Lung microvascular endothelial cell (primary cell): ENCODE measurements at regions not wholly inside any gene's neighbourhood (a gene's known extent, or its start where the extent isn't known, plus 50 kb on each side); places are given as distances from the start of the nearest gene placed in this dataset.

ENCODE experiments used
- DNase-seq, 2 donors: peaks; one replicate each; pipeline versions ENCODE4 v3.0.0 to v3.0.0-alpha.2; 2010; ENCODE audit warnings: low read depth in 2 of 2

DNA sequence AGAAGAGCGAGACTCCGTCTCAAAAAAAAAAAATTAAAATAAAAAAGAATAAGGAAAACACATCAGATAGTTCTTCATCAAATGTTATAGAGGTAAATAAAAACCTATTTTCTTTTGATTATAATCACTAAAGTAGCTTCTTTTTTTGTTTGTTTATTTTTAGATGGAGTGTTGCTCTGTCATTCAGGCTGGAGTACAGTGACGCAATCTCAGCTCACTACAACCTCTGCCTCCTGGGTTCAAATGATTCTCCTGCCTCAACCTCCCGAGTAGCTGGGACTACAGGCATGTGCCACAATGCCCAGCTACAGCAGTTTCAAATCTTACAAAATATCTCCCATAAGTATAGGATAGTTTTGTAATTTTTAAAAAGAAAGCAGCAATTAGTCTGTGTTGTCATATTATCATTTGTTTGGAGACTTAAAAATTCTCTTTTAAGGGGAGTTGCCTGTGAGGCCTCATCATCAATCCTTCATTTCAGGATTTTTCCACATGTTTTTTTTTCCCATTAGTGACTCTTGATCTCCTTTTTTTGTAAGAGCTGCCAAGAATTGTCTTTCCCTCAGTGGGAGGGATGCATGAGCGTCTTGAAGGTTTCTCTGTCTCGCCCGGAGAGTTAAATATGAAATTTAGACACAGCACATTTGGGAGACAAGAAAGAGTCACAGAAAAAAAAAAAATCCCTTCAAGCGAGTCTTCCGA is 275.9 kb downstream of the CDCA7 start:
- DNase-seq, result no peak

DNA sequence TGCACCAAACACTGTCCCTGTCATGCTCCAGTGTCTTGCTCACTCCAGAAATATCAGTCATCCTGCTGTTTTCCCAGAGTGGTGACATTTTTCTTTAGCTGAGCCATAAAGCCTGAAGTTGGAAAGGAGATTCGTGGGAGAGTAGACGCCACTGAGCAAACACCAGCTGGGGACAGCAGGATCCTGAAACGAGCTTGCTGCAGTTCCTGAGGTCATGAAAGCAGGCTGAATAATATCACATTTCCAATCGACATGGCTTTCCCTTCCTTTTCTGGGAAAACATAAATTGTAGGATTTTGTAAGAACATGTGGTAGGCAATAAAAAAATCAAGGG is 276.4 kb downstream of the CDCA7 start:
- DNase-seq, result no peak

DNA sequence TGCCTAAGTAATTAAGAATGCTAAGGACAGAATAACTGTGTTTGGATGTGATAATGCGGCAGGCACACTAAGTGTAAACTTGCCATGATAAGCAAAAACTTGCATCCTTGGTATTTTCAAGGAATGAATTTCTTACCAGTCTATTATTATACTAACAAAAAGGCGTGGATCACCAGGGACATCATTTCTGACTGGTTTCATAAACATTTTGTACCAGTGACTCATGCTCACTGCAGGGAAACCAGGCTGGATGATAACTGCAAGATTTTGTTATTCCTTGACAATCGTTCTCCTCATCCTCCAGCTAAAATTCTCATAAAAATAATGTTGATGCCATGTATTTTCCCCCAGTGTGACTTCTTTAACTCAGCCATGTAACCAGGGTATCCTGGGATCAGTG is 289.5 kb downstream of the CDCA7 start:
- peak in 1 of 2 donors; percentile 32 for DNase-seq

DNA sequence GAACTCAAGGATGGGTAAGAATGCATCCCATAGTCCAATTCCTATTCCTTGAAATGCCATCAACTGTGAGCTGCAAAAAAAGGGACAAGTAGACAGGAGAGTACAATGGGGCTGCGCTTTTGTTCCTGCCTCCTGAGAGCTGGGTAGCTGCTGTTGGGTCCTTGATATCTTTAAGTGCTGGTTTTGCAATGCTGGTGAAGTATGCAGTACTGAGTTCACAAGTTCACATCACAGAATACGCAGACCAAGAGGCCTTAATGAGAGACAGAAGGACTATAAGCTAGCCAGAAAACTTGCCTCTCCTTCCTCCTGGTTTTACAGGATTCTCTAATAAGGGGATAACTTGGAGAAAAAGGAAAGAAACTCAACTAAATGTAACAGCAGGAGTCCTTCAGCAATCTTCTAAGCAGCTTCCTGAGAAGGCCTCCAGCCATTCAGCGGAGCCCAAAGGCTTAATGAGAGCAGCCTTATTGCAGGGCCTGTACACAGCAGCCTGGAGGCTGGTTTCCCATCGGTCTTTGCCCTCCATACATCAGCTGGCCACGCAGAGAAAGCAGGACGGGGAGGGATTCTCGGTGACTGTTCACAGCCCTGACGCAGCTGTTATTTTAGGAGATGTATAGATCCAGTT is 293.1 kb downstream of the CDCA7 start:
- no peak for DNase-seq

DNA sequence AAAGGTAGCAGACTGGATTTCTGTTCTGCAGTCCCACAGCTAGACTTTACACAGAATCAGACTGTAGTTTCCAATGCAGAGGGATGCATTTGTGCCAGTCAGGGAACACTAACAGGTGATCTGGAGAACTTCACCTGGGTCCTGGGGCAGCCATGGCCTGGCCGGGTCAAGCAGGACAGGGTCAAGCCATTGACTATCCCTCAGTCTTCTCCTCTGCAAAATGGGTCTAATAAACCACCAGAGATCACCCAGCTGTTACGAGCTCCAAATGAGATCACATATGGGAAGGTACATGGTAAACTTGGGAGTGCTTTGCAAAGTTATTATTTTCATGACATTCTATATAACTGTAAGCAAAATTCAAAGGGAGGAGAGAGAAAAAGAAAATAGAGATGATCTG is 294.1 kb downstream of the CDCA7 start:
- DNase-seq, result no peak

DNA sequence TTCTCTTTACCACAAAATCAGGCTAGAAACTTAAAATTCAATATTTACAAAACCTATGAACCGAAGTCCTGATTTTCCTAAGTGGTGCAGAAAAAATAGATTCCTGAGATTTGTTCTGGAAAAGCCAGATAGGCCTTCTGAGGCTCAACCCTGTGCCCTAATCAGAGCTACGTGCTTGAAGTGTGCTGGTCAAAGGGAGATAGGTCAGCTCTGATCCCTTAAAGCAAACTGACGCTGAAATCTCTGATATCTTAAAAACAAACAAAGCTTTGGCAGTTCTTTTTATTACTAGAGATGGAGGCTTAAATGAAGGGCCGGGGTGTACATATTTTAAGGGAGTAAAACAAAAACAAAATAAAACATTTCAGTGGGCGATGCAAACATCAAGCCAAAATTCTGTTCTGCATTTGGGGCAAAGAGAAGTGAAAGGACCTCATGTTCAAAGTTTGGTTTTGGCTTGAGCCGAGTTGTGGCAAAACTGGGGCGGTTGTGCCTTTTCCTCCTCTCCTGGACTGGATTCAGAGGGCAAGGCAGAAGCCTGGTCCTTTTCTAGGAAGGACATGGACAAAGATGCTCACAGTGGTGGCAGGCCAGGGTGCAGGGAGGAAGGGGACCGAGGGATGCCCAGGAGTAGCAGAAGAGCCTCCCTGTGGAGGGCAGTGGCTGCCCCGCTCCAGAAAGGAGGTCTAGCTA is 295.0 kb downstream of the CDCA7 start:
- no peak for DNase-seq

DNA sequence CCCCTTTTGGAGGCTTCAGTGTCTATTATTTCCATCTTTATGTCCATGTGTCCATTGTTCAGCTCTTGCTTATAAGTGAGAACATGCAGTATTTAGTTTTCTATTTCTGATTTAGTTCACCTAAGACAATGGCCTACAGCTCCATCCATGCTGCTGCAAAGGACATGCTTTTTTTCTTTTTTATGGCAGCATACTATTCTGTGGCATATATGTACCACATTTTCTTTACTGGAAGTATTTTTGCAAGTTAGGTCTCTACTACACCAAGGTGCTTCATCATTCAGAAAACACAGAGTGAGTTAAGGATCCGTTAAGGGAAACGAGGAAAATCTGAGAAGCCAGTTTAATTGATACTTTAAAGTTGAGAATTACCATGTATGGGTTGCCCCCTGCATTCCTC is 297.2 kb downstream of the CDCA7 start:
- no peak for DNase-seq

DNA sequence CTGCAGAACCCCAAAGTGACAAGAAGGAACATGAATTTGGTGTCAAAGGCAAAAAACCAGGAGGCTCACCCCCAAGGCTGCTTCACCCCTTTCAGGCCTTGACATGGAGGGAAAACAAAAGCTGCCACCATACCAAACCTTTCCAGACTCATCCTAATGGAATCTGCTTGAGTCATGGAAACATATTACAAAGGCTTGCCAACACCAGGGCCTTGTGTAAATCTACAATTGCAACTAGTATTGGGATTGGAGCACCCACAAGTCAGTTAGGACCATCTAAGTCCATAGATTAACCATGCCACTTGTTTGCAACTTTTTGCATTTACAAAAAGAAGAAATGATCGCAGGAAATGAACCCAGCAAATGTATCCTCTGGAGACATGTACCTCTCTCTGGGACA is 297.6 kb downstream of the CDCA7 start:
- DNase-seq, result peak; percentile 17 to 59

DNA sequence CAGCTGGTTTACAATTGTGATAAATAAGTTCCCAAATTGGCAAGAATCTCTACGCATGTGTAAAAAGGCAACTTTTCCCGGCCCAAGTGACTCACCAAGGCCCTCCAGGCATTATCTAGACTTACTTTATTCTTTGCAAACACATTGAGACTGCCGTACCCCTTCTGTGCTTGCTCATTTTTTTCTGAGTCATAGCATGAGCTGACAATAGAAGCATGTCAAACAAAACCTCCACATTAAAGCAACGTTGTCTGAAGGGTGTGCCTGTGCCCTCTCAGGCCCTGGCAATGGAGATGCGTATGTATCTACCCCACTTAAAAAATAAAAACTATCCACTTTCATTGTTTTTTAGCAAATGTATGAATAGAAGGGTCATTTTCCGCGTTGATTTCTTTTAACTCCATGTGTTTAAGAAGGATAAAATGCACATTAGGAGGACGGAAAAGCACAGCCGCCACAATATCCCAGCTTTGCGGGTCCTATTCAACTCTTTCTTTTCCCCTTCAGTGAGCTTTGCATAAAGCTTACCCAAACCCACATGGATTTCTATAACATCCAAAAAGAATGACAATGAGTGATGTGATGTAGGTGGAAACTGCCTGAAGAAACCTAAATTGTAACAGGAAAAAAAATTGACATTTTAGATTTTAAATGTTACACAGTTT is 298.2 kb downstream of the CDCA7 start:
- peak in 1 of 2 donors; percentile 90 for DNase-seq

DNA sequence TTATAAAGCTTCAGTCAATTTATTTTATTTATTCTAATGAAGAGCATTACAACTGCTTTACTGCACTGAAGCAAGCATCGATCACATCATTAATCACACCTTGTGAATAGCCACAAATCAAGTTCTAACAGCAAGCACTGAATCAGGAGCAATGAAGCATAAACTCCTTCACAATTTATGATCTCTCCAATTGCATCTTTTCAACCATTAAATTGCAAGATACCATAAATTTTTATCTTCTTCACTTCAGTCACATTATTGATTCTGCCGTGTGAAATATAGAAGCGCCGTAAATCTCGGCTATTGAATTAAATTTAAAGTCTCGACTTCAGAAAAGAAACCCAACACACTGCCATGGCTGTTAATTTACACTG is 298.7 kb downstream of the CDCA7 start:
- DNase-seq, result no peak

DNA sequence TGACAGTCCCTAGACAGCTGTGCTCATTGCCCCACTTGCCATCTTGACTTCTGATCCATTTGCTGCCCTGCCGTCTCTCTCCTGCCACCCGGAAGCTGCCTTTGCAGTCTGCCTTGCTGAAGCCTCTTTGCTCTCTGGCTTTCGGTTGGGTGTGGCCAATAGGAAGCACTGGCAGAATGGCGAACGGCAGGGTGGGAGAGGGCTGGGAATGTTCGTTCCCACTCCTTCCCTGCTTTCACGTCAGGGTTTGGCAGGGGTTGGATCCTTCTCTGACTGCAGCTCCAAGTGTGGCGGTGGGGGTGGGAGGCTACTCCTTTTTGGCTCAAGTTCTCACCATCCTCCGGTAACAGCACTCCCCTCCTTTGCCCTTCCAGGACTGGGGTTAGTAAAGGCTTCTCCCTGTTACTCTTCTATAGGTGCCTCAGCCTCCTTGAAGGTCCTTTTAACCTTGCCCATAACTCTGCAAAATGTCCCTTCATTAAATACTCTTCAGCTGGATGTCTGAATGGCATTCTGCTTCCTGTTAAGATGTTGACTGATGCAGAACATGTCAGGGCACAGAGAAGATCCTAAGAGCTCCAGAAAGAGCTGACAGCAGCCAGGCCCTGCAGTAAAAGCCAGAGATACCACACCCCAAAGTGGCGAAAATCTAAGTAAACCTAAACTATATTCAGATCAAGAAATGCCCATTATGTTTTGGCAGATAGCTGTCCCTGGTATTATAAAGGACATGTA is 299.7 kb downstream of the CDCA7 start:
- DNase-seq, result no peak

DNA sequence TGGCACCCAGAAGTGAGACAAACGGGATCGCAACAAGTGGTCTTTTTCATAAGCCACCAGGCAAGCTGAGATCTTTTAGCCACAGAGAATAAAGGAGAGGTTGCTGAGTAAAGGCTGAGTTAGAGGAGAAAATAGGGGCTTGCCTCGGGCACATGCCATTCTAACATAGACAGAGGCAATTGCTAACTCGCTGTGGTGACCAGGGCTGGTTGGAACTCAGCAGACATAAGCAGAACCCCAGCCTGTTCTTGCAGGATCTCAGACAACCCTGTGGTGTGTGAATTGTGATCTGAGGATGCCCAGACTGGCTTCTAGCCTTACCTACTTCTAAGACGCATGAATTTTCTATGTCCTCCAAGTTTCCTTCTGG is 300.2 kb downstream of the CDCA7 start:
- DNase-seq, result no peak

DNA sequence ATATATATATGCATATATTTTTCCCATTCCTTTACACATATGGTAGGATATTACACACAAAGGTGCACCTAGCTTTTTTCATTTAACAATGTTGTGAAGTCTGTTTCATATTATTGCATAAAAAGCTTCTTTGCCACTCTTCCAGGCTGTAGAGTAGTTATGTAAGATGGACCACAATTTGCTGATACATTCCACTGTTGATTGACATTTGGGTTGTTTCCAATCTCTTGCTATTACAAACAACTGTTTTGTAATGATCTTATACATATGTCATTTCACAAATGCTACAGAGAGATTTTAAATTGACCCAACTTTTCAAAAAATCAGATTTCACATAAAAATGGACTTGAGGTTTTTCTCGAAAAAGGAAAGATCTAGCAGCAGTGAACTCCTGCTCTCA is 301.4 kb downstream of the CDCA7 start:
- no peak for DNase-seq

DNA sequence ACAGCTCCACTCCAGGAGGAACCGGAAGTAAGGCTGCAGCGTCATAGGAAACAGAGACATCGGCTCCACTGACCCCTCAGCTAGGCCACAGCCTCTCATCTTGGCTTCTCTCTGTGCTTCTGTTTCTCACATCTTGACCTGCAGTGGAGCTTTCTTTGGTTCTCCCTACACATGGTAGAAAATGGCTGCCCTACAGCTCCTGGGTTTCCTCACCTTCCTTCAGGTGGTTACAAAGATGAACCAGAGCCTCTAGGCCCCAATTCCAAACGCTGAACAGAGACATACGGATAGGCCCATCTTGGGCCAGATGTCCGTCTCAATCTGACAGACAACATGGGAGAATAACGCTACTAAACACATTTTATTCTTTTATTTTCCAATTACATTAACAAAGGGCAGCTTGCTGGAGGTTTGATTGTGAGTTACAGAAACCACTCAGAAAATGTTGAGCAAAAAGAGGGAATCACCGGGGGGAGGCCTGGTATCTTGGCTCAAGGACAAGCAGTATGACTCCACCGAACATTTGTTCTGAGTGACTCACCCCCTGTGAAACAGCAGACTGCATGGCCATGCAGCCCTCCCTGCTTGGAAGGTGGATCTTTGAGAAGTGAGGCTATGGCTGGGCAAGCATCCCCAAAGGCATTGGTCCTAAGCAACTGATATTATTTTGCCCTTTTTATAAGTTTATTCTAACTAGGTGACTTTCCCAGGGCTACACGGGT is 303.5 kb downstream of the CDCA7 start:
- peak in 1 of 2 donors; percentile 85 for DNase-seq

DNA sequence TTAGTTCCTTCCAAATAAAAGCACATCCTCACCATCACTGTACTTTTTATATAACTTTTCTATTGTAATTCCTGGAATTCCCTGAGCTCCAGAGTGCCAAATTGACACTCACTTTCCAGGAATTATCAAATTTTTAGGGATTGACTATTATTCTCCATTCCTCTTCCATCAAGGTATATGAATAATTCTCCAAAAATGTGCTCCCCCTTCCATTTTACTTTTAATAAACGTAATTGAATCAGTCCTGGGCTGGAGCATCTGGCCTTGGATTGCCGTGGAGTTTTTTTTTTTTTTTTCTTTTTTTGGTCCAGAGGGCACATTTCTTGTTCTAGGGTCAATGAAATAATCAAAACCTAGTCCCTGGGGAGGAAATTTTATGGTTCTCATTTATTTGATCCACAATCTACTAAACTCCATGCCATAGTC is 304.3 kb downstream of the CDCA7 start:
- no peak for DNase-seq

DNA sequence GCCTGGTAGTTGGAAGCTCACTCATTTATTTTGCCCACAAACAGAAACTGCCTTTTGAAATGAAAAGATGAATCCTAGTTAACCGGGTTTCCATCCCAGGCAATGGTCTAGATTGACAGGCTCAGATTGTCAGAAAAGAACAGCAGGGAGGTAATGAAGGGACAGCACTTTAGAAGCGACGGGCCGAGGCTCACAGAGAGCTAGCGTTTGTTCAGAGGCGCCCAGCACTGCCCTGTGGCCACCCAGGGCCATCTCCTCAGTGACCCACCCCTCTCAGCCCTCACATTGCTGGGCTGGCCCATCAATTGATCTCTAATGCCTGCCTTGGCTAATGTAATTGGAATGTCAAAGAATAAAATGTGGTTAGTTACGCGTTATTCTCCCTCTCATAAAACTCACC is 304.8 kb downstream of the CDCA7 start:
- DNase-seq, result no peak

DNA sequence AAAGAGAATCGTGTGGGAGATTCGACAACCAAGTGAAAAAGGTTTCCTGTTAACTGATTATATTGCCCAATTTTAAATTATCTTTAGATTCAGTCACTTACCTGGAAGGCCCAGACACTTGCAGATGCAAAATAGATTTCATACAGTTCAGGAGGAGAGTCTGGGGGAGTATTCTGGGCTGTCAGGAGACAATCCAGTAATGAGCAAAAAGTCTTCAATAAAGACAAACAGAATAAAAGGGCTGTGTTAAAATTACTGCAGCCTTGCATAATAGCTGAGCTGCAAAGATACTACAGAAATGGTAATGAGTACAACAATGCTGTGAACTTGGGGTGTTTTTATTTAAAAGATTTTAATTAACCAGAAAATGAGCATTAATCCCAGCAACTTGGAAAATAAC is 303.6 kb downstream of the SP3 start:
- no peak for DNase-seq

DNA sequence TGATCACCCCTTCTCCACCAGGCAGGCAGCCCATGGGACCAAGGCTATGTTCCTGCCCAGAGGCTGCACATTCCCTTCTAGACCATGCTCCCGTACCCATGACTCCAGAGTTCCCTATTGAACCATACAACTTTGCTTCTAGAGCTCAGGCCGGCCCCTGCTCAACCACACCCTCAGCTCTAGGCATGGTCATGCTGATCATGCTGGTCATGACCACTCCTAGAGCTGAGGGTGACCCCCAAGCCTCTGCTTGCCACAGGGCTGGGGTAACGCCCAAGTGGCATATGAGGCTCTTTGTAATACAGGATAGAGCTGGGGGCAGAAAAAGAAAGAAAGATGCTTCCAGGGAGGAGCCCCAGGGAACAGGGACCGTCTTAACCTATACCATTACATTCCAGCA is 301.8 kb downstream of the SP3 start:
- no peak for DNase-seq

DNA sequence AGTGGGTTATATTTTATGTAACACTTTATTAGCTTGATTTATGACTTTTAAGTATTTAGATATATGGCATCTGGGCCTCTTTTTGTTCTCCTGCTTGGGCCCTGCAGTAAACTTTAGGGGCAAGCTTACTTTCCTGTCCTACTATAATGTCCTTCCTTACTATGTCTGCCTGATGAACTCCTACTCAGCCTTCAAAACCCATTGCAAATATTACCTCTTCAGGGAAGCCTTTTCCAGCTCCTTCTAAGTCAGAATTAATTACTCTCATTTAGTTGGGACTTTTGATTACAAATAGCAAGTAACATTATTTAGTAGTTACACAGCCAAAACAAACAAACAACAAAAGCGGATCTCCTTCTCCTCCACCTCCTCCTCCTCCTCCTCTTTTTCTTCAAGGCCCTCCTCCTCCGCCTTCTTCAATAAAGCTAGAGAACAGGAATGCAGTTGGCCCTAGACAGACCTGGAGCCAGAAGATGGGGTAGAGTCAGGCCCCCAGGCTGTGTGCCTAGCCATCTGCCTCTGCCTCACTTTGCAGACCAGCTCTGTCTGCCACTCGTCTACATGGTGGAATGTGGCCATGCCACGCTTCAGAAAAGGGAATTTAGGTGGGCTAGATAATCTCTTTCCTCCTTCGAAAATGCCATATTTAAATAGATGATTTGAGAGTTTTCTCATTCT is 301.2 kb downstream of the SP3 start:
- no peak for DNase-seq

DNA sequence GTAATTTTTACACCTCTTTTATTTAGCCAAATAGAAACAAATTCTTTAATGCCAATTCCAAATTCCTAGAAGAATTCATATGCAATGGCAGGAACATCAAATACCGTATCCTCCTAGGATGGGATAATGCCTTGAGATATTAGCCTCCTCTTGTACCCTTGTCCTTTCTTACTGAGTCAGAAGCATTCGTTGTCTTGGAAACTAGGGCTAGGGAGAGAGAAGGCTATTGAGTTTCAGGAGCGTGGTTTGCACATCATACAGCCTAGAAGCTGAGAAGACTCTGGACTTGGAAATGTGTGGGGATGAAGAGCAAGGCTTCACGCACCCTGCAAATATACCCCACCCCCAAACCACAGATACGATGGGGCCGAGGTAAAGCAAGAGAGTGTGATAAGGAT is 300.7 kb downstream of the SP3 start:
- no peak for DNase-seq
